ENCODE measurements at regions not wholly inside any gene's neighbourhood (a gene's known extent, or its start where the extent isn't known, plus 50 kb on each side); places are given as distances from the start of the nearest gene placed in this dataset.

DNA sequence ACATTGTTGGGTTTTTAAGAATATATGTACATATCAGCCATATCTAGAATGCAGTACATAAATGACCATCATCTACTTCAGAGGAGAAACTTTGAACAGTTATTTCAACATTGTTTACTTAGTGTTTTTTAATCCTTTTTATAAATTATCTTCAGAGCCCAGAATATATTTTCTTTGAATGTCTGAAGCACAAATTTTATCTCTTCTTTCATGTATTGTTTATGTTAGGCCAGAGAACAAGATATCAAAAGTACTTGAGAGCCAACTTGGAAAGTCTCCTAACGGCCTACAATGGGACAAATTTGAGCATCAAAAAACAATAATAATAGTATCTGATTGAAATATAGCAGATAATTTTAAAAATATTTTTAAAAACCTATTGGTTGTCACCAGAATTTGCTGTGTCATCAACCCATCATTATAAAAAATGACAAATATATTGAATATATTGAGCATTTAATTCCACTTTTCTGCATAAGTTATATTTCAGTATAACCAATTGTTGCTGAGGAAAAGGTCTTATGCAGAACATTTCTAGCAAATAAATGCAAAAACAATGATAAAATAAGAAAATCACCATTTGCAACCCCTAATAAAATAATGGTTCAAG lies 67.5 kb upstream of the CCNG1 start:
- Mint-ChIP-seq H3K27me3 (ENCODE audit: low read depth in 2 of 2) (peaks cover 5 to 21% of the 10 kb centered on the region in 2 donors), H3K36me3 (no peaks in the 10 kb centered on the region), H3K9me3 (peaks cover 2 to 4% of the 10 kb centered on the region in 2 donors), H3K4me1 (no peaks in the 10 kb centered on the region), H3K27ac (no peak overlapping the region), H3K4me3 (no peak overlapping the region)
- TF ChIP-seq, protein P1, sequence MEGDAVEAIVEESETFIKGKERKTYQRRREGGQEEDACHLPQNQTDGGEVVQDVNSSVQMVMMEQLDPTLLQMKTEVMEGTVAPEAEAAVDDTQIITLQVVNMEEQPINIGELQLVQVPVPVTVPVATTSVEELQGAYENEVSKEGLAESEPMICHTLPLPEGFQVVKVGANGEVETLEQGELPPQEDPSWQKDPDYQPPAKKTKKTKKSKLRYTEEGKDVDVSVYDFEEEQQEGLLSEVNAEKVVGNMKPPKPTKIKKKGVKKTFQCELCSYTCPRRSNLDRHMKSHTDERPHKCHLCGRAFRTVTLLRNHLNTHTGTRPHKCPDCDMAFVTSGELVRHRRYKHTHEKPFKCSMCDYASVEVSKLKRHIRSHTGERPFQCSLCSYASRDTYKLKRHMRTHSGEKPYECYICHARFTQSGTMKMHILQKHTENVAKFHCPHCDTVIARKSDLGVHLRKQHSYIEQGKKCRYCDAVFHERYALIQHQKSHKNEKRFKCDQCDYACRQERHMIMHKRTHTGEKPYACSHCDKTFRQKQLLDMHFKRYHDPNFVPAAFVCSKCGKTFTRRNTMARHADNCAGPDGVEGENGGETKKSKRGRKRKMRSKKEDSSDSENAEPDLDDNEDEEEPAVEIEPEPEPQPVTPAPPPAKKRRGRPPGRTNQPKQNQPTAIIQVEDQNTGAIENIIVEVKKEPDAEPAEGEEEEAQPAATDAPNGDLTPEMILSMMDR (IDR thresholded peaks at IDR 0.05) = no peak
- no peaks in the 10 kb centered on the region for H3K36me3 ChIP-seq (ENCODE audit: control insufficient read depth, insufficient read depth, low read length)
- no peaks in the 10 kb centered on the region for H3K27me3 ChIP-seq (ENCODE audit: control insufficient read depth, insufficient read depth, low read length)
- no peak overlapping the region for H3K4me3 ChIP-seq (ENCODE audit: low read length)
- WGBS (ENCODE audit: insufficient coverage) = no CpG with 5 or more reads among the region's 1 CpG
- DNase-seq (no peak), ATAC-seq (no peak)
- no peak overlapping the region for H3K27ac ChIP-seq (ENCODE audit: low read length)
- intact Hi-C loops (cut with micrococcal nuclease) = no loop called here
- no peaks in the 10 kb centered on the region for H3K4me1 ChIP-seq (ENCODE audit: control insufficient read depth, insufficient read depth, low read length)
- H3K9me3 ChIP-seq (ENCODE audit: control insufficient read depth, insufficient read depth, low read length) = no peaks in the 10 kb centered on the region

DNA sequence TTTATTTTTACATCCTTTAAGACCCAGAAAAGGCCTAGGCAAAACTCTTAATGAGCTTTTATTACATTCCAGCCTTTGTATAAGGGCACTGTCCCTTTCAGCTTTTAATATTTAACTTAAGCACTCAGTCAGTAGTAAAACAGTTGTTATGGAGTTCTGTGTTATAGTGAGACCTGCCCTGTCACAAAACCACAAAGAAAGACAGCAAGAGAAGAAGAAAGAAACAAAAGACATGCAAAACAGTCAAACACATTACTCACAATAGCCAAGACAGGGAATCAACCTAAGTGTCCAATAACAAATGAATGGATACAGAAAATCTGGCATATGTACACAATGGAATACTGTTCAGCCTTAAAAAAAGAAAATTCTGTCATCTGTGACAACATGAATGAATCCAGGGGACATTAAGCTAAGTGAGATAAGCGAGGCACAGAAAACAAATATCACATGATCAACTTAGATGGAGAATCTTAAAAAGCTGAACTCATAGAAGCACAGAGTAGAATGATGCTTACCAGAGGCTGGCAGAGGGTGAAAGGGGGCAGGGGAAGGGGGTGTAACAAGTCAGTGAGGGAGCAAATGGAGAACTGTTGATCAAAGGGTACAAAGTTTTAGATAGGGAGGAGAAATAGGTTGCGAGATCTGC lies 63.8 kb upstream of the CCNG1 start:
- no peak for ATAC-seq
- Mint-ChIP-seq H3K9me3 (peaks cover 2 to 4% of the 10 kb centered on the region in 2 donors), H3K36me3 (no peaks in the 10 kb centered on the region), H3K27me3 (ENCODE audit: low read depth in 2 of 2) (peaks cover 5 to 8% of the 10 kb centered on the region in 2 donors), H3K4me1 (no peaks in the 10 kb centered on the region), H3K4me3 (no peak overlapping the region), H3K27ac (no peak overlapping the region)
- TF ChIP-seq, protein P1 (IDR thresholded peaks at IDR 0.05) = no peak
- DNase-seq = no peak
- H3K9me3 ChIP-seq (ENCODE audit: control insufficient read depth, insufficient read depth, low read length) = no peaks in the 10 kb centered on the region
- no peaks in the 10 kb centered on the region for H3K27me3 ChIP-seq (ENCODE audit: control insufficient read depth, insufficient read depth, low read length)
- H3K27ac ChIP-seq (ENCODE audit: low read length) = no peak overlapping the region
- no peaks in the 10 kb centered on the region for H3K36me3 ChIP-seq (ENCODE audit: control insufficient read depth, insufficient read depth, low read length)
- no peaks in the 10 kb centered on the region for H3K4me1 ChIP-seq (ENCODE audit: control insufficient read depth, insufficient read depth, low read length)
- WGBS (ENCODE audit: insufficient coverage) = 54% methylated on average over 1 of the region's 2 CpGs
- H3K4me3 ChIP-seq (ENCODE audit: low read length) = no peak overlapping the region
- intact Hi-C loops (cut with micrococcal nuclease) = no loop called here

DNA sequence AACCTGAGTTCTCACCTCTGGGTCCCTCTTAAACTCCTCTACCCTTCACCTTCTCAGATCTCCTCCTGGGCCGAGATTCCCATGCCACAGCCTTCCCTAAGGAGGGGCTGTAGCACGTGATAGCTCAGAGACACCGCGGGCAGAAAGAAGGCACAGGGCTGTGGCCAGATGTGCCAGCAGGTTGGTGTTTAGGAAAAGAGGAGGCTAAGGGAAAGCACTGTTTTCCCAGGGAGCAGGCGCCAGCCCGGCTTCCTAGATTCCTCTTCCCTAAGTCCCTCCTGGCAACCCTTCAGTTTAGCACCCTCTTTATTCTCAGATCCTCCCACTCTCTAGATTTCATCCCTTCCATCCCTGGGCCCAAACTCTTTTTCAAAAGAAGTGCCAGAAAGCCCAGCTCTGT lies 59.4 kb upstream of the CCNG1 start:
- peaks cover 11 to 16% of the 10 kb centered on the region in 2 donors for H3K27me3 Mint-ChIP-seq (ENCODE audit: low read depth in 2 of 2)
- no peak overlapping the region for H3K27ac Mint-ChIP-seq
- H3K9me3 Mint-ChIP-seq = no peaks in the 10 kb centered on the region
- Histone ChIP-seq H3K36me3 (ENCODE audit: control insufficient read depth, insufficient read depth, low read length) (no peaks in the 10 kb centered on the region), H3K9me3 (ENCODE audit: control insufficient read depth, insufficient read depth, low read length) (no peaks in the 10 kb centered on the region), H3K27me3 (ENCODE audit: control insufficient read depth, insufficient read depth, low read length) (no peaks in the 10 kb centered on the region), H3K4me1 (ENCODE audit: control insufficient read depth, insufficient read depth, low read length) (no peaks in the 10 kb centered on the region), H3K27ac (ENCODE audit: low read length) (no peak overlapping the region), H3K4me3 (ENCODE audit: low read length) (no peak overlapping the region)
- 89% methylated on average over 6 of the region's 6 CpGs for WGBS (ENCODE audit: insufficient coverage)
- no peak overlapping the region for H3K4me3 Mint-ChIP-seq
- DNase-seq (no peak), ATAC-seq (no peak)
- TF ChIP-seq, protein P1 (IDR thresholded peaks at IDR 0.05) = no peak
- H3K4me1 Mint-ChIP-seq = no peaks in the 10 kb centered on the region
- intact Hi-C loops (cut with micrococcal nuclease) = no loop called here
- no peaks in the 10 kb centered on the region for H3K36me3 Mint-ChIP-seq

All from natural killer cell (primary cell).